H9 (cell line): ENCODE measurements at regions not wholly inside any gene's neighbourhood (a gene's known extent, or its start where the extent isn't known, plus 50 kb on each side); places are given as distances from the start of the nearest gene placed in this dataset.

Source experiments
- DNase-seq: peaks from one replicate; pipeline ENCODE4 v3.0.0-alpha.2; 2017
- H2AFZ ChIP-seq: one replicate; pipeline ENCODE4 v1.6.1; 2013; ENCODE audit warnings: mild to moderate bottlenecking, low read length, control low read depth, moderate library complexity
- H2AK5ac ChIP-seq: 2 replicates; pipeline ENCODE4 v1.6.1; 2013; ENCODE audit warnings: low read length, control low read depth, mixed read lengths; ENCODE audit not compliant: insufficient read length
- H2BK120ac ChIP-seq: one replicate; pipeline ENCODE4 v1.6.1; 2013; ENCODE audit warnings: low read depth, mild to moderate bottlenecking, low read length, control low read depth, inconsistent platforms; ENCODE audit not compliant: poor library complexity, severe bottlenecking
- H2BK12ac ChIP-seq: 2 replicates; pipeline ENCODE4 v1.6.1; 2013; ENCODE audit warnings: low read length, control low read depth, mixed read lengths, low read depth; ENCODE audit not compliant: insufficient read length
- H2BK15ac ChIP-seq: 2 replicates; pipeline ENCODE4 v1.6.1; 2013; ENCODE audit warnings: low read depth, low read length, control low read depth
- H2BK20ac ChIP-seq: one replicate; pipeline ENCODE4 v1.6.1; 2013; ENCODE audit warnings: low read depth, mild to moderate bottlenecking, low read length, control low read depth, inconsistent platforms; ENCODE audit not compliant: poor library complexity, severe bottlenecking
- H2BK5ac ChIP-seq: 2 replicates; pipeline ENCODE4 v1.6.1; 2013; ENCODE audit warnings: low read length, control low read depth, mixed read lengths; ENCODE audit not compliant: insufficient read length
- H3K14ac ChIP-seq: 2 replicates; pipeline ENCODE4 v1.6.1; 2013; ENCODE audit warnings: low read length, control low read depth; ENCODE audit not compliant: insufficient read depth
- H3K18ac ChIP-seq: 2 replicates; pipeline ENCODE4 v1.6.1; 2013; ENCODE audit warnings: low read depth, mild to moderate bottlenecking, mixed read lengths, low read length, control low read depth; ENCODE audit not compliant: insufficient read length
- H3K23ac ChIP-seq: 2 replicates; pipeline ENCODE4 v1.6.1; 2013; ENCODE audit warnings: low read length, control low read depth, mixed read lengths, low read depth; ENCODE audit not compliant: insufficient read length
- H3K23me2 ChIP-seq: 2 replicates; pipeline ENCODE4 v1.6.1; 2013; ENCODE audit warnings: low read depth, mild to moderate bottlenecking, mixed read lengths, low read length, control low read depth; ENCODE audit not compliant: insufficient read length, poor library complexity, severe bottlenecking
- H3K27ac ChIP-seq: 2 replicates; pipeline ENCODE4 v1.5.1; 2013; ENCODE audit warnings: low read length, control low read depth, mixed read lengths, low read depth; ENCODE audit not compliant: insufficient read length
- H3K27me3 ChIP-seq: 2 replicates; pipeline ENCODE4 v1.6.1; 2013; ENCODE audit warnings: low read length, control low read depth, inconsistent platforms; ENCODE audit not compliant: insufficient read depth
- H3K4ac ChIP-seq: 2 replicates; pipeline ENCODE4 v1.6.1; 2013; ENCODE audit warnings: low read depth, mild to moderate bottlenecking, control low read depth, inconsistent platforms, low read length, moderate library complexity
- H3K4me1 ChIP-seq: 2 replicates; pipeline ENCODE4 v1.6.1; 2013; ENCODE audit warnings: low read length, control low read depth, inconsistent platforms; ENCODE audit not compliant: insufficient read depth
- H3K4me2 ChIP-seq: 2 replicates; pipeline ENCODE4 v1.6.1; 2013; ENCODE audit warnings: low read length, control low read depth, mixed read lengths; ENCODE audit not compliant: insufficient read length, insufficient read depth
- H3K56ac ChIP-seq: 2 replicates; pipeline ENCODE4 v1.6.1; 2013; ENCODE audit warnings: low read depth, mild to moderate bottlenecking, mixed read lengths, low read length, control low read depth; ENCODE audit not compliant: insufficient read length
- H3K79me1 ChIP-seq: 2 replicates; pipeline ENCODE4 v1.6.1; 2013; ENCODE audit warnings: low read depth, mild to moderate bottlenecking, moderate library complexity, low read length, control low read depth, inconsistent platforms; ENCODE audit not compliant: insufficient read depth, poor library complexity, severe bottlenecking
- H3K79me2 ChIP-seq: 2 replicates; pipeline ENCODE4 v1.6.1; 2013; ENCODE audit warnings: low read length, control low read depth, inconsistent platforms; ENCODE audit not compliant: insufficient read depth
- H3K9ac ChIP-seq: 2 replicates; pipeline ENCODE4 v1.6.1; 2013; ENCODE audit warnings: low read length, control low read depth, mixed read lengths; ENCODE audit not compliant: insufficient read length; ENCODE audit errors: extremely low read depth
- H3K9me3 ChIP-seq: one replicate; pipeline ENCODE4 v1.6.1; 2013; ENCODE audit warnings: low read depth, low read length, inconsistent platforms; ENCODE audit not compliant: control insufficient read depth
- H3T11ph ChIP-seq: one replicate; pipeline ENCODE4 v1.6.1; 2013; ENCODE audit warnings: mild to moderate bottlenecking, low read length, control low read depth, inconsistent platforms
- H4K20me1 ChIP-seq: one replicate; pipeline ENCODE4 v1.6.1; 2013; ENCODE audit not compliant: control insufficient read depth, insufficient read length, insufficient read depth
- H4K5ac ChIP-seq: 2 replicates; pipeline ENCODE4 v1.6.1; 2013; ENCODE audit warnings: low read depth, mild to moderate bottlenecking, mixed read lengths, low read length, control low read depth; ENCODE audit not compliant: insufficient read length
- H4K8ac ChIP-seq: replicated peaks from 2 replicates; pipeline ENCODE4 v1.6.1; 2013; ENCODE audit warnings: low read length, control low read depth, mixed read lengths, low read depth; ENCODE audit not compliant: insufficient read length
- H4K91ac ChIP-seq: 2 replicates; pipeline ENCODE4 v1.6.1; 2013; ENCODE audit warnings: low read depth, mild to moderate bottlenecking, moderate library complexity, mixed read lengths, low read length, control low read depth; ENCODE audit not compliant: insufficient read length
- H3K27ac Mint-ChIP-seq, 3 experiments: 2 replicates in 2 of 3; 3 replicates in 1 of 3; pipeline ENCODE4 v1.8.0; 2020 to 2021; ENCODE audit warnings: mixed read lengths in 3 of 3, mild to moderate bottlenecking in 1 of 3, moderate library complexity in 1 of 3
- H3K27me3 Mint-ChIP-seq: 2 replicates; pipeline ENCODE4 v1.8.0; 2021; ENCODE audit warnings: low read depth, mild to moderate bottlenecking, moderate library complexity, mixed read lengths
- H3K36me3 Mint-ChIP-seq, 3 experiments: 2 replicates in 2 of 3; 3 replicates in 1 of 3; pipeline ENCODE4 v1.8.0; 2020 to 2021; ENCODE audit warnings: low read depth in 3 of 3, mixed read lengths in 3 of 3; ENCODE audit not compliant: insufficient read depth in 1 of 3
- H3K4me1 Mint-ChIP-seq, 2 experiments: 2 replicates each; pipeline ENCODE4 v1.8.0; 2020; ENCODE audit warnings: mixed read lengths in 2 of 2
- H3K4me3 Mint-ChIP-seq, 2 experiments: 2 replicates in 1 of 2; 3 replicates in 1 of 2; pipeline ENCODE4 v1.8.0; 2020 to 2021; ENCODE audit warnings: mild to moderate bottlenecking in 2 of 2, mixed read lengths in 2 of 2, moderate library complexity in 1 of 2
- H3K9me3 Mint-ChIP-seq, 2 experiments: 2 replicates in 1 of 2; 3 replicates in 1 of 2; pipeline ENCODE4 v1.8.0; 2020; ENCODE audit warnings: mild to moderate bottlenecking in 2 of 2, mixed read lengths in 2 of 2, moderate library complexity in 1 of 2
- CTCF ChIP-seq: fragments of 200-600 bp; sonication (generic); conservative IDR thresholded peaks from 3 replicates; pipeline ENCODE4 v1.8.0; 2021; ENCODE audit warnings: antibody characterized with exemption, mild to moderate bottlenecking
- WGBS: extraction: QIAGEN DNeasy Blood & Tissue Kit; methylation state at CpG from one replicate; pipeline ENCODE4 v1.1.7; 2013; ENCODE audit warnings: missing lambda C conversion rate, low lambda C conversion rate, mixed read lengths; ENCODE audit not compliant: insufficient read length; ENCODE audit errors: extremely low coverage; 5-methylcytosine and 5-hydroxymethylcytosine counted together

- Histone ChIP-seq H3K79me1 (no peaks in the 10 kb centered on the region), H3T11ph (no peak overlapping the region), H2BK5ac (no peak overlapping the region), H2BK120ac (no peak overlapping the region), H2BK20ac (no peak overlapping the region), H3K79me2 (no peaks in the 10 kb centered on the region), H4K91ac (no peak overlapping the region), H2BK12ac (no peak overlapping the region), H3K4me1 (peaks cover 13% of the 10 kb centered on the region), H3K9me3 (no peaks in the 10 kb centered on the region), H3K23me2 (no peaks in the 10 kb centered on the region), H3K4me2 (no peak overlapping the region), H2BK15ac (no peak overlapping the region), H3K27ac (no peak overlapping the region), H4K5ac (no peak overlapping the region), H3K14ac (no peak overlapping the region), H3K23ac (no peak overlapping the region), H3K4ac (no peak overlapping the region), H3K18ac (no peak overlapping the region), H3K9ac (no peak overlapping the region), H4K8ac (no peak overlapping the region), H3K56ac (no peak overlapping the region), H2AK5ac (no peak overlapping the region), H3K27me3 (no peaks in the 10 kb centered on the region), H2AFZ (no peak overlapping the region), H4K20me1 (no peaks in the 10 kb centered on the region)
- no peak overlapping the region for H3K4me3 Mint-ChIP-seq
- no peak overlapping the region for H3K27ac Mint-ChIP-seq
- peaks cover 4 to 36% (median 26%) of the 10 kb centered on the region in 3 experiments for H3K36me3 Mint-ChIP-seq
- H3K27me3 Mint-ChIP-seq = no peaks in the 10 kb centered on the region
- no CpG with 5 or more reads among the region's 1 CpG for WGBS
- H3K9me3 Mint-ChIP-seq = no peaks in the 10 kb centered on the region
- H3K4me1 Mint-ChIP-seq = peaks cover 45 to 53% of the 10 kb centered on the region in 2 experiments
- DNase-seq = no peak
- no peak for TF ChIP-seq CTCF
Measured at GRCh38 chr3:62992520-62992919, 117.3 kb upstream of the CADPS start.
